HepG2 (cell line): ENCODE measurements at regions not wholly inside any gene's neighbourhood (a gene's known extent, or its start where the extent isn't known, plus 50 kb on each side); places are given as distances from the start of the nearest gene placed in this dataset.

Source experiments
- ATAC-seq: fragments of 200-7000 bp; cut with Tn5 transposase; 3 replicates; pipeline ENCODE4 v1.9.1; 2020; ENCODE audit warnings: mild to moderate bottlenecking, moderate library complexity
- BruUV-seq: library from RNA; stranded (reverse); fragments of 400-500 nt; replicated peaks from 2 replicates; lab custom pipeline; 2021; lab: Mats Ljungman, UMichigan
- CTCF ChIA-PET: fragments of 300-600 bp; formaldehyde crosslinking; extraction: SDS; loops from one replicate; lab custom pipeline; 2021; ENCODE audit warnings: low total read pairs, inconsistent platforms, low intra/inter-chr PET ratio; lab: Yijun Ruan, JAX
- POLR2A ChIA-PET: fragments of 350-600 bp; sonication (Branson Sonifier 250); formaldehyde crosslinking; loops from one replicate; lab custom pipeline; 2020; ENCODE audit warnings: antibody characterized with exemption, inconsistent platforms; lab: Yijun Ruan, JAX
- DNase-seq: peaks from one replicate; pipeline ENCODE4 v3.0.0-alpha.2; 2015; ENCODE audit warnings: low spot score
- FAIRE-seq: peaks from 3 replicates; lab custom pipeline; 2011; peaks lifted over from hg19 to GRCh38; lab: Jason Lieb, UNC
- H2AFZ ChIP-seq: one replicate; pipeline ENCODE4 v1.6.1; 2011; ENCODE audit warnings: low read length, inconsistent platforms
- H3K27ac ChIP-seq: fragments of 300-600 bp; 3 replicates; pipeline ENCODE4 v1.8.0; 2011; ENCODE audit warnings: mixed run types, mild to moderate bottlenecking, mixed read lengths, low read length, inconsistent platforms; ENCODE audit not compliant: insufficient read depth; ENCODE audit errors: extremely low read length
- H3K27me3 ChIP-seq, 2 experiments: fragments of 200-600 bp in 1 of 2; 2 replicates in 1 of 2; 3 replicates in 1 of 2; pipeline versions ENCODE4 v1.6.0 to v1.8.0; 2011; ENCODE audit warnings: low read length in 2 of 2, mild to moderate bottlenecking in 2 of 2, moderate library complexity in 2 of 2, inconsistent platforms in 1 of 2; ENCODE audit not compliant: insufficient read depth in 2 of 2, control insufficient read depth in 1 of 2
- H3K36me3 ChIP-seq, 2 experiments: fragments of 200-600 bp in 1 of 2; replicated peaks in 1 of 2; 2 replicates in 1 of 2; 3 replicates in 1 of 2; pipeline versions ENCODE4 v1.5.1 to v1.8.0; 2011; ENCODE audit warnings: low read length in 2 of 2, inconsistent platforms in 1 of 2; ENCODE audit not compliant: insufficient read depth in 2 of 2, control insufficient read depth in 1 of 2
- H3K4me1 ChIP-seq: 2 replicates; pipeline ENCODE4 v1.5.1; 2012; ENCODE audit warnings: low read length, inconsistent platforms; ENCODE audit not compliant: insufficient read depth
- H3K4me2 ChIP-seq: 2 replicates; pipeline ENCODE4 v1.6.0; 2011; ENCODE audit warnings: low read depth, low read length, inconsistent platforms
- H3K4me3 ChIP-seq, 3 experiments: fragments of 200-600 bp in 1 of 3; sonication (generic), shearing (Covaris generic) in 1 of 3; replicated peaks in 1 of 3; 2 replicates each; pipeline ENCODE4 v1.5.1; 2011 to 2016; ENCODE audit warnings: low read length in 3 of 3, inconsistent platforms in 2 of 3, low read depth in 2 of 3, mild to moderate bottlenecking in 2 of 3, control low read depth in 1 of 3, mixed read lengths in 1 of 3; ENCODE audit not compliant: insufficient read depth in 1 of 3
- H3K79me2 ChIP-seq: one replicate; pipeline ENCODE4 v1.6.1; 2011; ENCODE audit warnings: low read length, inconsistent platforms; ENCODE audit not compliant: insufficient read depth
- H3K9ac ChIP-seq: 2 replicates; pipeline ENCODE4 v1.6.0; 2011; ENCODE audit warnings: mild to moderate bottlenecking, low read depth, low read length, inconsistent platforms; ENCODE audit not compliant: insufficient read depth
- H3K9me3 ChIP-seq: 2 replicates; pipeline ENCODE4 v1.5.1; 2012; ENCODE audit warnings: mild to moderate bottlenecking, low read length
- H4K20me1 ChIP-seq: 2 replicates; pipeline ENCODE4 v1.6.0; 2011; ENCODE audit warnings: inconsistent platforms, mild to moderate bottlenecking, low read length, moderate library complexity; ENCODE audit not compliant: insufficient read depth
- ASH2L ChIP-seq: fragments of 300-600, 200-600 bp; sonication (generic); IDR thresholded peaks from 2 replicates; pipeline ENCODE4 v1.7.0; 2017; ENCODE audit warnings: low read depth, mild to moderate bottlenecking, moderate library complexity, mixed read lengths, low read length; ENCODE audit not compliant: insufficient read length
- GATAD1 ChIP-seq: IDR thresholded peaks from 2 replicates; pipeline ENCODE4 v1.6.1; 2016; ENCODE audit warnings: missing genetic modification reagents, missing compliant biosample characterization
- HMG20B ChIP-seq: conservative IDR thresholded peaks from 2 replicates; pipeline ENCODE4 v1.6.1; 2016; ENCODE audit warnings: missing genetic modification reagents, missing compliant biosample characterization
- HOXD1 ChIP-seq: sonication (generic); formaldehyde crosslinking; IDR thresholded peaks from 2 replicates; pipeline ENCODE4 v1.5.0; 2020; ENCODE audit warnings: missing genetic modification reagents
- MED1 ChIP-seq: sonication (generic); formaldehyde crosslinking; IDR thresholded peaks from 2 replicates; pipeline ENCODE4 v1.4.0; 2020; ENCODE audit warnings: missing genetic modification reagents
- RXRA ChIP-seq: sonication (generic); formaldehyde crosslinking; IDR thresholded peaks from 2 replicates; pipeline ENCODE4 v1.5.1; 2020; ENCODE audit warnings: missing genetic modification reagents
- SOX5 ChIP-seq: IDR thresholded peaks from 2 replicates; pipeline ENCODE4 v1.6.1; 2016; ENCODE audit warnings: borderline replicate concordance
- ZIK1 ChIP-seq: sonication (generic); formaldehyde crosslinking; IDR thresholded peaks from 2 replicates; pipeline ENCODE4 v1.5.0; 2020; ENCODE audit warnings: mild to moderate bottlenecking, low read depth, missing genetic modification reagents, borderline replicate concordance
- ZNF451 ChIP-seq: sonication (generic); formaldehyde crosslinking; IDR thresholded peaks from 2 replicates; pipeline ENCODE4 v1.5.0; 2020; ENCODE audit warnings: mild to moderate bottlenecking, missing genetic modification reagents
- ZNF816 ChIP-seq: sonication (generic); formaldehyde crosslinking; IDR thresholded peaks from 2 replicates; pipeline ENCODE4 v1.8.0; 2022; ENCODE audit warnings: missing genetic modification reagents, mild to moderate bottlenecking, borderline replicate concordance
- ZNF878 ChIP-seq: sonication (generic); formaldehyde crosslinking; IDR thresholded peaks from 2 replicates; pipeline ENCODE4 v1.8.1; 2023; ENCODE audit warnings: mild to moderate bottlenecking, missing genetic modification reagents, moderate library complexity
- WGBS: methylation state at CpG from one replicate; pipeline ENCODE4 v1.1.6; 2017; ENCODE audit warnings: low lambda C conversion rate; 5-methylcytosine and 5-hydroxymethylcytosine counted together
- in situ Hi-C: cut with HindIII; loops from 2 replicates; pipeline ENCODE4 v1.10.0; 2017; ENCODE audit warnings: low pct_unique_long_range_greater_than_20kb; ENCODE audit not compliant: extremely low pct_ligation_motif_present
- intact Hi-C: fragments of 100-400 bp; cut with micrococcal nuclease; formaldehyde crosslinking; loops from one replicate; pipeline ENCODE4 v1.10.0; 2022; ENCODE audit not compliant: unreplicated experiment
- TF ChIP-seq, protein P1 (sequence below): sonication (generic); formaldehyde crosslinking; conservative IDR thresholded peaks from 2 replicates; pipeline ENCODE4 v1.5.0; 2020; ENCODE audit warnings: missing genetic modification reagents
- TF ChIP-seq, protein P2 (sequence below): sonication (generic); formaldehyde crosslinking; IDR thresholded peaks from 2 replicates; pipeline ENCODE4 v1.5.1; 2020; ENCODE audit warnings: missing genetic modification reagents, mild to moderate bottlenecking, borderline replicate concordance
- TF ChIP-seq, protein P3 (sequence below): sonication (generic); formaldehyde crosslinking; IDR thresholded peaks from 2 replicates; pipeline ENCODE4; 2020; ENCODE audit warnings: missing genetic modification reagents, mild to moderate bottlenecking, borderline replicate concordance
- TF ChIP-seq, protein P4 (sequence below): sonication (generic); formaldehyde crosslinking; IDR thresholded peaks from 2 replicates; pipeline ENCODE4 v1.8.0; 2022; ENCODE audit warnings: mild to moderate bottlenecking, missing genetic modification reagents, moderate library complexity

DNA sequence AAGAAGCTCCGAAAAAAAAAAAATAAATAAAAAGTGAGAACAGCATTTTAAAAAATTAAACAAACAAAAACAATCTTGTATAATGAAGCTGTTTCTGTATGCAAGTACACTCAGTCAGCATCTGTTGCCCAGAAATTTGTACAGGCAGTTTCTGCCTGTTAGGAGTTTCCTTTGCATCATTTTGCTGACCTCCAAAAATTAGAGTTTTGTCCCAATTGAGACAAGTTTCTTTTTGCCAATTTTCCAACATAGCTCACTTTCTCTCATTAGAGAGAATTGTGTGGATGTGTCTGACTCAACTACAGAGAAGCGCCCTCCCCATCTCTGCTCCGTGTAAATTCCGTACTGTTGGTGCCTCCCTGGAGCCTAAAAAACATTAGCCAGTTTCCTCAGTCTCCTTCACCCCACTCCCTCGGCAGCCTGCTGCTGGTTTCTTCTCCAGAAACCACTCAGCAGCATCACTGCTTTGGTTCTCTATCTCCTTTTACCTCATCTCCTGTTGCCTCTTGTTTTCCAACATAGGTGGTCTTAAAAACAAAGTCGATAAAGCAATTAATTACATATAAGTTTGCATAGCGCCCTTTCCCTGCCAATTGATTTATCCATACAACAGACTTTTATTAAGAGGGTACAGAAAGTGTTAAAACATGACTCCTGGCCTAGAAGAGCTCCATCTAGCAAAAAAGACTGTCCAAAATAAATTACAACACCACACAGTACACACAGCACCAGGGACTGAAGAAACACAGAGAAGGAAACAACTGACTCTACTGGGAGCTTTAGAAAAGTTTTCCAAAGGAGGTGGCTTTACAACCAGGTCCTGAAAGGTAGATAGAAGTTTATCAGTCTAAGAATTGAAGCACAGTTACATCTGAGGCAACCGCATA, 286.7 kb downstream of the SHOX2 start:
- Histone ChIP-seq H3K9me3 (no peaks in the 10 kb centered on the region), H3K79me2 (no peaks in the 10 kb centered on the region), H3K4me3 (no peak overlapping the region), H3K4me1 (no peaks in the 10 kb centered on the region), H3K4me2 (no peak overlapping the region), H3K27me3 (no peaks in the 10 kb centered on the region), H3K36me3 (no peaks in the 10 kb centered on the region), H2AFZ (no peak overlapping the region), H3K27ac (no peak overlapping the region), H4K20me1 (no peaks in the 10 kb centered on the region), H3K9ac (no peak overlapping the region)
- intact Hi-C loops, result no loop called here
- 2% methylated on average over 8 of the region's 8 CpGs for WGBS
- CTCF ChIA-PET, result no interaction called here
- POLR2A ChIA-PET, result no interaction called here
- in situ Hi-C loops, result no loop called here
- BruUV-seq, result no TSS peak
- DNase-seq (no peak), ATAC-seq (no peak), FAIRE-seq (no peak)
- TF ChIP-seq, protein P1, sequence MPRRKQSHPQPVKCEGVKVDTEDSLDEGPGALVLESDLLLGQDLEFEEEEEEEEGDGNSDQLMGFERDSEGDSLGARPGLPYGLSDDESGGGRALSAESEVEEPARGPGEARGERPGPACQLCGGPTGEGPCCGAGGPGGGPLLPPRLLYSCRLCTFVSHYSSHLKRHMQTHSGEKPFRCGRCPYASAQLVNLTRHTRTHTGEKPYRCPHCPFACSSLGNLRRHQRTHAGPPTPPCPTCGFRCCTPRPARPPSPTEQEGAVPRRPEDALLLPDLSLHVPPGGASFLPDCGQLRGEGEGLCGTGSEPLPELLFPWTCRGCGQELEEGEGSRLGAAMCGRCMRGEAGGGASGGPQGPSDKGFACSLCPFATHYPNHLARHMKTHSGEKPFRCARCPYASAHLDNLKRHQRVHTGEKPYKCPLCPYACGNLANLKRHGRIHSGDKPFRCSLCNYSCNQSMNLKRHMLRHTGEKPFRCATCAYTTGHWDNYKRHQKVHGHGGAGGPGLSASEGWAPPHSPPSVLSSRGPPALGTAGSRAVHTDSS (CRISPR knock-in tag), result no peak
- TF ChIP-seq, protein P2, sequence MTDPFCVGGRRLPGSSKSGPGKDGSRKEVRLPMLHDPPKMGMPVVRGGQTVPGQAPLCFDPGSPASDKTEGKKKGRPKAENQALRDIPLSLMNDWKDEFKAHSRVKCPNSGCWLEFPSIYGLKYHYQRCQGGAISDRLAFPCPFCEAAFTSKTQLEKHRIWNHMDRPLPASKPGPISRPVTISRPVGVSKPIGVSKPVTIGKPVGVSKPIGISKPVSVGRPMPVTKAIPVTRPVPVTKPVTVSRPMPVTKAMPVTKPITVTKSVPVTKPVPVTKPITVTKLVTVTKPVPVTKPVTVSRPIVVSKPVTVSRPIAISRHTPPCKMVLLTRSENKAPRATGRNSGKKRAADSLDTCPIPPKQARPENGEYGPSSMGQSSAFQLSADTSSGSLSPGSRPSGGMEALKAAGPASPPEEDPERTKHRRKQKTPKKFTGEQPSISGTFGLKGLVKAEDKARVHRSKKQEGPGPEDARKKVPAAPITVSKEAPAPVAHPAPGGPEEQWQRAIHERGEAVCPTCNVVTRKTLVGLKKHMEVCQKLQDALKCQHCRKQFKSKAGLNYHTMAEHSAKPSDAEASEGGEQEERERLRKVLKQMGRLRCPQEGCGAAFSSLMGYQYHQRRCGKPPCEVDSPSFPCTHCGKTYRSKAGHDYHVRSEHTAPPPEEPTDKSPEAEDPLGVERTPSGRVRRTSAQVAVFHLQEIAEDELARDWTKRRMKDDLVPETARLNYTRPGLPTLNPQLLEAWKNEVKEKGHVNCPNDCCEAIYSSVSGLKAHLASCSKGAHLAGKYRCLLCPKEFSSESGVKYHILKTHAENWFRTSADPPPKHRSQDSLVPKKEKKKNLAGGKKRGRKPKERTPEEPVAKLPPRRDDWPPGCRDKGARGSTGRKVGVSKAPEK (CRISPR knock-in tag), result no peak
- no peak for TF ChIP-seq ZNF816 (CRISPR knock-in tag)
- TF ChIP-seq ZNF451 (CRISPR knock-in tag), result no peak
- no peak for TF ChIP-seq ASH2L
- no peak for TF ChIP-seq RXRA (CRISPR knock-in tag)
- TF ChIP-seq HMG20B (CRISPR knock-in tag), result no peak
- no peak for TF ChIP-seq GATAD1 (CRISPR knock-in tag)
- TF ChIP-seq, protein P3, sequence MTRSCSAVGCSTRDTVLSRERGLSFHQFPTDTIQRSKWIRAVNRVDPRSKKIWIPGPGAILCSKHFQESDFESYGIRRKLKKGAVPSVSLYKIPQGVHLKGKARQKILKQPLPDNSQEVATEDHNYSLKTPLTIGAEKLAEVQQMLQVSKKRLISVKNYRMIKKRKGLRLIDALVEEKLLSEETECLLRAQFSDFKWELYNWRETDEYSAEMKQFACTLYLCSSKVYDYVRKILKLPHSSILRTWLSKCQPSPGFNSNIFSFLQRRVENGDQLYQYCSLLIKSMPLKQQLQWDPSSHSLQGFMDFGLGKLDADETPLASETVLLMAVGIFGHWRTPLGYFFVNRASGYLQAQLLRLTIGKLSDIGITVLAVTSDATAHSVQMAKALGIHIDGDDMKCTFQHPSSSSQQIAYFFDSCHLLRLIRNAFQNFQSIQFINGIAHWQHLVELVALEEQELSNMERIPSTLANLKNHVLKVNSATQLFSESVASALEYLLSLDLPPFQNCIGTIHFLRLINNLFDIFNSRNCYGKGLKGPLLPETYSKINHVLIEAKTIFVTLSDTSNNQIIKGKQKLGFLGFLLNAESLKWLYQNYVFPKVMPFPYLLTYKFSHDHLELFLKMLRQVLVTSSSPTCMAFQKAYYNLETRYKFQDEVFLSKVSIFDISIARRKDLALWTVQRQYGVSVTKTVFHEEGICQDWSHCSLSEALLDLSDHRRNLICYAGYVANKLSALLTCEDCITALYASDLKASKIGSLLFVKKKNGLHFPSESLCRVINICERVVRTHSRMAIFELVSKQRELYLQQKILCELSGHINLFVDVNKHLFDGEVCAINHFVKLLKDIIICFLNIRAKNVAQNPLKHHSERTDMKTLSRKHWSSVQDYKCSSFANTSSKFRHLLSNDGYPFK, result no peak
- no peak for TF ChIP-seq HOXD1 (CRISPR knock-in tag)
- no peak for TF ChIP-seq SOX5 (CRISPR knock-in tag)
- TF ChIP-seq, protein P4, sequence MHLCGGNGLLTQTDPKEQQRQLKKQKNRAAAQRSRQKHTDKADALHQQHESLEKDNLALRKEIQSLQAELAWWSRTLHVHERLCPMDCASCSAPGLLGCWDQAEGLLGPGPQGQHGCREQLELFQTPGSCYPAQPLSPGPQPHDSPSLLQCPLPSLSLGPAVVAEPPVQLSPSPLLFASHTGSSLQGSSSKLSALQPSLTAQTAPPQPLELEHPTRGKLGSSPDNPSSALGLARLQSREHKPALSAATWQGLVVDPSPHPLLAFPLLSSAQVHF (CRISPR knock-in tag), result no peak
- TF ChIP-seq MED1, result no peak
- TF ChIP-seq ZIK1 (CRISPR knock-in tag), result no peak
- no peak for TF ChIP-seq ZNF878 (CRISPR knock-in tag)
